RWPE2 (cell line): ENCODE measurements at regions not wholly inside any gene's neighbourhood (a gene's known extent, or its start where the extent isn't known, plus 50 kb on each side); places are given as distances from the start of the nearest gene placed in this dataset.

Experiments used
- ATAC-seq: fragments of 200-7000 bp; cut with Tn5 transposase; 3 replicates; pipeline ENCODE4 v1.9.1; 2021; ENCODE audit warnings: low read depth
- DNase-seq: peaks from one replicate; pipeline ENCODE4 v3.0.0-alpha.2; 2020; ENCODE audit warnings: low spot score
- H3K27ac ChIP-seq: fragments of 450-650 bp; 2 replicates; pipeline ENCODE4 v1.5.1; 2017; ENCODE audit warnings: mild to moderate bottlenecking; ENCODE audit not compliant: poor library complexity, severe bottlenecking
- H3K27me3 ChIP-seq: fragments of 250-450 bp; sonication (Bioruptor Pico); 2 replicates; pipeline ENCODE4 v1.5.1; 2021; ENCODE audit warnings: mild to moderate bottlenecking, moderate library complexity; ENCODE audit not compliant: insufficient read depth, poor library complexity, severe bottlenecking
- H3K36me3 ChIP-seq: fragments of 250-450 bp; sonication (Bioruptor Pico); 2 replicates; pipeline ENCODE4 v1.5.1; 2020; ENCODE audit warnings: low read depth, mild to moderate bottlenecking, moderate library complexity
- H3K4me1 ChIP-seq: fragments of 250-450 bp; sonication (Bioruptor Pico); 2 replicates; pipeline ENCODE4 v1.5.1; 2021; ENCODE audit warnings: mild to moderate bottlenecking, moderate library complexity; ENCODE audit not compliant: insufficient read depth, poor library complexity, severe bottlenecking
- H3K4me3 ChIP-seq: fragments of 250-450 bp; sonication (Bioruptor Pico); 2 replicates; pipeline ENCODE4 v1.5.1; 2021; ENCODE audit warnings: mild to moderate bottlenecking, moderate library complexity; ENCODE audit not compliant: severe bottlenecking
- H3K9me3 ChIP-seq: fragments of 250-450 bp; sonication (Bioruptor Pico); 2 replicates; pipeline ENCODE4 v1.5.1; 2021; ENCODE audit warnings: mild to moderate bottlenecking, moderate library complexity; ENCODE audit not compliant: severe bottlenecking
- TF ChIP-seq, protein P1 (sequence below): fragments of 450-650 bp; IDR thresholded peaks from one replicate; pipeline ENCODE4 v1.5.1; 2017; ENCODE audit warnings: mild to moderate bottlenecking, moderate library complexity; ENCODE audit not compliant: poor library complexity, severe bottlenecking

DNA sequence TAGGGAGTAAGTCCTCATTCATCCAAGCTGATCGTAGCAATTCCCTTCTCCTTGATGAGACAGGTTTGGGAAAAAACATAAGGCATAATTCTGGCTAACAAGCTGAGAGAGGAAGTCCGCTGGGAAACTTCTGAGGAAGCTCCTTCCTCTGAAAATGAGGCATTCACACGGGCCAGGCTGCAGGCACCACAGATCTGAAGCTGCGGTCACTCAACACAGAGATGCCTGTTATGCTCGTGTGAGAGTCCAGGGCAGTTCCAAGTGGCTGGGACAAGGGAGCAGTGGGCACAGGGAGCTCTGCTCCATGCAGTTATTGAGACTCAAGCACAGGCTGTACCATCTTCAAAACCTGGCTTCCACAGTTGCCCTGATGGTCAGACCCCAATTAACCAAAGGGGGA, 200.9 kb upstream of the ID2 start:
- no peak overlapping the region for H3K27ac ChIP-seq
- ATAC-seq, result no peak
- no peaks in the 10 kb centered on the region for H3K4me1 ChIP-seq
- no peaks in the 10 kb centered on the region for H3K9me3 ChIP-seq
- TF ChIP-seq, protein P1, sequence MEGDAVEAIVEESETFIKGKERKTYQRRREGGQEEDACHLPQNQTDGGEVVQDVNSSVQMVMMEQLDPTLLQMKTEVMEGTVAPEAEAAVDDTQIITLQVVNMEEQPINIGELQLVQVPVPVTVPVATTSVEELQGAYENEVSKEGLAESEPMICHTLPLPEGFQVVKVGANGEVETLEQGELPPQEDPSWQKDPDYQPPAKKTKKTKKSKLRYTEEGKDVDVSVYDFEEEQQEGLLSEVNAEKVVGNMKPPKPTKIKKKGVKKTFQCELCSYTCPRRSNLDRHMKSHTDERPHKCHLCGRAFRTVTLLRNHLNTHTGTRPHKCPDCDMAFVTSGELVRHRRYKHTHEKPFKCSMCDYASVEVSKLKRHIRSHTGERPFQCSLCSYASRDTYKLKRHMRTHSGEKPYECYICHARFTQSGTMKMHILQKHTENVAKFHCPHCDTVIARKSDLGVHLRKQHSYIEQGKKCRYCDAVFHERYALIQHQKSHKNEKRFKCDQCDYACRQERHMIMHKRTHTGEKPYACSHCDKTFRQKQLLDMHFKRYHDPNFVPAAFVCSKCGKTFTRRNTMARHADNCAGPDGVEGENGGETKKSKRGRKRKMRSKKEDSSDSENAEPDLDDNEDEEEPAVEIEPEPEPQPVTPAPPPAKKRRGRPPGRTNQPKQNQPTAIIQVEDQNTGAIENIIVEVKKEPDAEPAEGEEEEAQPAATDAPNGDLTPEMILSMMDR, result no peak
- no peak overlapping the region for H3K4me3 ChIP-seq
- H3K27me3 ChIP-seq, result no peaks in the 10 kb centered on the region
- DNase-seq, result no peak
- H3K36me3 ChIP-seq, result no peaks in the 10 kb centered on the region

DNA sequence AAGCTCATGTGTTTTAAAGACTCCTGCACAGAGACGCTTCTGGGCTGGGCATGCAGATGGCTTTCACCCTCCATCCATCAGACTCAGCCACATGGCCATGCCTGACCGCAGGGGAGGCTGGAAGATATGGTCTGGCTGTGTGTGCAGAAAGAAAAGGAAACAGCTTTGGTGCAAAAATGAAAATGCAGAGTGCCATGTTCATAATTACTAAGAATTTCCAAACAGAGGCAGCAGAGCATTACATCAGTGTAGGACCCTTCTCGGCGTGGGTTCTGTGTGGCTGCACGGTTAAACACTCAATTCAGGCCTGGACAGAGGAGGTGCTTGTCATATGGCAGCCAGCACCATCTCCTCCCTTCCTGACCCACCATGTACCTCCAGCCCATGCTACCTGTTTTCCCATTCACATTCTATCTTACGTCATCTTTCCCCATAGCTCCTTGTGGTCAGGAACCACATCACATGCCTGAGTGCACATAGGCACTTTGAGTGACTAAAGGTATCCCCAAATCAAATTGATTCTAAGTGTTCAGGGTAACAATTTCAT, 200.3 kb upstream of the ID2 start:
- Histone ChIP-seq H3K27me3 (no peaks in the 10 kb centered on the region), H3K4me3 (no peak overlapping the region), H3K27ac (no peak overlapping the region), H3K36me3 (no peaks in the 10 kb centered on the region), H3K9me3 (no peaks in the 10 kb centered on the region), H3K4me1 (no peaks in the 10 kb centered on the region)
- ATAC-seq (0 out of 3 replicates have a peak, but pooled peaks have one; percentile 29), DNase-seq (no peak)
- TF ChIP-seq, protein P1, result no peak

DNA sequence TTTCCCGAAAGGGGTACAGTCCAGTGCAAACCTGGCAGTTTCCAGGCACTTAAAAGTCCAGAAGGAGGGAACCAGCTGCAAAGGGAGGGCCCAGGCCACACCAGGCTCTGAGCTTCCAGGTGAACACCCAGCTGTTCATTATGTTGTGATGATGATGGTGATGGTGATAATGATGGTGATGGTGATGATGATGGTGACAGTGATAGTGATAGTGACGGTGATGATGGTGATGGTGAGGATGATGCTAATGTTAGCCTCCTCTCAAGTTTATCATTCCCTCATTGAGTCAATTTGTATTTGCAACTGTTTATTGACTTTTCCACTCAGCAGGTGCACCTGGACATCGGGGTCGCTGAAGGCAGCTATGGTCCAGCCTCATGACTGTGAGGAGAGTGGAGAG, 199.4 kb upstream of the ID2 start:
- H3K4me1 ChIP-seq, result no peaks in the 10 kb centered on the region
- no peak for ATAC-seq

DNA sequence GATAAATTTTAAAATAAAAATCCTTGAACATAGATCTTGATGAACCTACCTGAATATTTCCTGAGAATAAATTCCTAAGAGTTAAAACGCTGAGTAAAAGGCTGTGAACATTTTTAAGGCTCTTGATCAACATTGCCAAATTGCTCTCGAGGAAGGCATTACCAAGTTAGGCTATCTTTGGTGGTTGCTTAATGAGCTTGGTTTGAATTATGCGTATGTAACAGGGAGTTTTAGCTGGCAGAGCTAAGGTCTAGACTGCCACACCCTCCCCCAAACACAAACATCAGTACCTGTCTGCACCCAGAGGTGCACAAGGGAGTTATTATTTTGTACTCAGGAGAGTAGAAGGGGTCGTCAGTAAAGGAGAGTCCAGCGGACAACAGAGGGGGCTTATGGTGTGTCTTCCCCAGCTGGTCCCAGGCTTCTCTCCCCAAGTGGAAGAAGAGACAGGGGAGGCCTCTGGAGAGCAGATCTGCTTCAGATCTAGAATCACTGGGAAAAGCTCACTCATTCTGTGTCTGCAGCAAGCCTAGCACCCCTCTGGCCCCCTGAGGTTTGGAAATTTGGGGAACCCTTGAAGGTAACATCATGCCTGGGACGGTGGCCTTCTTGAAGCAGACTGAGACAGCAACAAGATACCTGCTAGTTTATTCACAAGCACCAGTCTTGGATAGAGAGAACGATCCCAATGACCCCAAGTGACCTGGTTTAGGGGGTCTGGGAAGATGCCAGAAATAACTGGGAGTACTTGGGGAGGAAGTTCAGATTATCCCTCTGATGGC, 197.2 kb upstream of the ID2 start:
- Histone ChIP-seq H3K27me3 (no peaks in the 10 kb centered on the region), H3K9me3 (no peaks in the 10 kb centered on the region), H3K4me1 (no peaks in the 10 kb centered on the region), H3K4me3 (no peak overlapping the region), H3K36me3 (no peaks in the 10 kb centered on the region), H3K27ac (no peak overlapping the region)
- TF ChIP-seq, protein P1, result no peak
- DNase-seq (no peak), ATAC-seq (no peak)

More for the DNA sequence above, 199.4 kb upstream of the ID2 start:
- Histone ChIP-seq H3K36me3 (no peaks in the 10 kb centered on the region), H3K27me3 (no peaks in the 10 kb centered on the region), H3K27ac (no peak overlapping the region), H3K9me3 (no peaks in the 10 kb centered on the region), H3K4me3 (no peak overlapping the region)
- TF ChIP-seq, protein P1, result no peak
- no peak for DNase-seq

DNA sequence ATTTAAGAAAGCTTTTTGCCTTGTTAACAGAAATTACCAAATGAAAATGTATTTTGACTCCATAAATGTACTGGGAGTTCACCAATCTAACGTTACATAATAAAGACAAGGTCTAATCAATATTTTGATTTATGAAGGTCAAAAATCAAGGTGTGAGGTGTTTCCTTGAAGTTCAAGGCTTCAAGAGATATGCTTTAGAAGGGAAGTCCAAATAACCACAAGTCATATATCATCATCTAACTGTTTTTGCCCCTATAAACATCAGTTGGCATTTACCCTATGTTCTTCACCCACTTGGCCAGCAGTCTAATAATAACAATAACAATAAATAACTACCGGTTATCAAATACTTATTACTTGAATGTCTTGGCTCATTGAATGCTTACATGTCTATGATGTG, 196.1 kb upstream of the ID2 start:
- TF ChIP-seq, protein P1, result no peak
- Histone ChIP-seq H3K4me1 (no peaks in the 10 kb centered on the region), H3K36me3 (no peaks in the 10 kb centered on the region), H3K27ac (no peak overlapping the region), H3K27me3 (no peaks in the 10 kb centered on the region), H3K4me3 (no peak overlapping the region), H3K9me3 (no peaks in the 10 kb centered on the region)
- DNase-seq (no peak), ATAC-seq (no peak)
